WERI-Rb-1 (cell line): ENCODE measurements at regions not wholly inside any gene's neighbourhood (a gene's known extent, or its start where the extent isn't known, plus 50 kb on each side); places are given as distances from the start of the nearest gene placed in this dataset.

Source experiments
- DNase-seq: peaks from one replicate; pipeline ENCODE4 v3.0.0-alpha.2; 2020
- H3K27ac ChIP-seq: fragments of 250-450 bp; sonication (Bioruptor Pico); 2 replicates; pipeline ENCODE4 v1.5.1; 2020; ENCODE audit warnings: mild to moderate bottlenecking, moderate library complexity
- H3K27me3 ChIP-seq: fragments of 250-450 bp; sonication (Bioruptor Pico); 2 replicates; pipeline ENCODE4 v1.5.1; 2021; ENCODE audit warnings: mild to moderate bottlenecking, low read depth, moderate library complexity; ENCODE audit not compliant: insufficient read depth, severe bottlenecking
- H3K36me3 ChIP-seq: fragments of 250-450 bp; sonication (Bioruptor Pico); 2 replicates; pipeline ENCODE4 v1.5.1; 2020; ENCODE audit warnings: mild to moderate bottlenecking, moderate library complexity
- H3K4me3 ChIP-seq: 2 replicates; pipeline ENCODE4 v1.5.1; 2011; ENCODE audit warnings: low read depth, mild to moderate bottlenecking, control low read depth, low read length
- H3K9me3 ChIP-seq: fragments of 250-450 bp; sonication (Bioruptor Pico); 2 replicates; pipeline ENCODE4 v1.5.1; 2021; ENCODE audit warnings: mild to moderate bottlenecking, moderate library complexity; ENCODE audit not compliant: severe bottlenecking
- TF ChIP-seq, protein P1 (sequence below): IDR thresholded peaks from 2 replicates; pipeline ENCODE4 v1.5.1; 2011; ENCODE audit warnings: low read depth, mild to moderate bottlenecking, control low read depth, inconsistent platforms, low read length

DNA sequence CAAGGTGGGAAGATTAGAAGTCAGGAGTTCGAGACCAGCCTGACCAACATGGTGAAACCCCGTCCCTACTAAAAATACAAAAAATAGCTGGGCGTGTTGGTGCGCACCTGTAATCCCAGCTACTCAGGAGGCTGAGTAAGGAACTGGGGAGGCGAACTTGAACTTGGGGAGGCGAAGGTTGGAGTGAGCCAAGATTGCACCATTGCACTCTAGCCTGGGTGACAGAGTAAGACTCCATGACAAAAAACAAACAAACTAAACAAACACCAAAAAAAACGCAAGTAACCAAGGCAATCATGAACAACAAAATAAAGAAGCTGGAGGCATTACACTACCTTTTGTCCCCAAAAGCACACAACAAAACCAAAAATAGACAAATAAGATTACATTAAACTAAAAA, 547.3 kb upstream of the GBE1 start:
- Histone ChIP-seq H3K27me3 (no peaks in the 10 kb centered on the region), H3K27ac (no peak overlapping the region), H3K9me3 (no peaks in the 10 kb centered on the region), H3K36me3 (no peaks in the 10 kb centered on the region), H3K4me3 (no peak overlapping the region)
- TF ChIP-seq, protein P1, sequence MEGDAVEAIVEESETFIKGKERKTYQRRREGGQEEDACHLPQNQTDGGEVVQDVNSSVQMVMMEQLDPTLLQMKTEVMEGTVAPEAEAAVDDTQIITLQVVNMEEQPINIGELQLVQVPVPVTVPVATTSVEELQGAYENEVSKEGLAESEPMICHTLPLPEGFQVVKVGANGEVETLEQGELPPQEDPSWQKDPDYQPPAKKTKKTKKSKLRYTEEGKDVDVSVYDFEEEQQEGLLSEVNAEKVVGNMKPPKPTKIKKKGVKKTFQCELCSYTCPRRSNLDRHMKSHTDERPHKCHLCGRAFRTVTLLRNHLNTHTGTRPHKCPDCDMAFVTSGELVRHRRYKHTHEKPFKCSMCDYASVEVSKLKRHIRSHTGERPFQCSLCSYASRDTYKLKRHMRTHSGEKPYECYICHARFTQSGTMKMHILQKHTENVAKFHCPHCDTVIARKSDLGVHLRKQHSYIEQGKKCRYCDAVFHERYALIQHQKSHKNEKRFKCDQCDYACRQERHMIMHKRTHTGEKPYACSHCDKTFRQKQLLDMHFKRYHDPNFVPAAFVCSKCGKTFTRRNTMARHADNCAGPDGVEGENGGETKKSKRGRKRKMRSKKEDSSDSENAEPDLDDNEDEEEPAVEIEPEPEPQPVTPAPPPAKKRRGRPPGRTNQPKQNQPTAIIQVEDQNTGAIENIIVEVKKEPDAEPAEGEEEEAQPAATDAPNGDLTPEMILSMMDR = no peak
- DNase-seq = no peak

DNA sequence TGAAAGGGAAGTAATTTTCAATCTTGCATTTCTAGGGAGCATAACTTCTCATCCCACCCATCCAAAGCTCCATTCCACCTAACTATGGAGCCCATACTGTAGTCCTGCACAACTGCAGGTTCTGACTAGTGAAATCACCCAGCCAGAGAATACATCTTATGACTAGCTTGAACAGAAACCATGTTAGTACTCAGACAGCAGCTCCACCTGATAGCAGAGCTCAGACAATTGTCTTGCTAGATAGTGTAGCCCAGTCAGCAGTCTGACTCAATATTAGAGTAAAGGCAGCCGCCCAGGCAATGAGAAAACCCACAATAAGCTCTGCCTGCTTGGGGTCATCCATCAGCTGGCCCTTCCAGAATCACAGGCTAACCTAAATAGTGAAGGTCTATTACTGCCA, 544.7 kb upstream of the GBE1 start:
- H3K27ac ChIP-seq = no peak overlapping the region
- TF ChIP-seq, protein P1 = no peak
- H3K4me3 ChIP-seq = no peak overlapping the region
- DNase-seq = no peak
- no peaks in the 10 kb centered on the region for H3K36me3 ChIP-seq
- H3K27me3 ChIP-seq = no peaks in the 10 kb centered on the region
- H3K9me3 ChIP-seq = no peaks in the 10 kb centered on the region

DNA sequence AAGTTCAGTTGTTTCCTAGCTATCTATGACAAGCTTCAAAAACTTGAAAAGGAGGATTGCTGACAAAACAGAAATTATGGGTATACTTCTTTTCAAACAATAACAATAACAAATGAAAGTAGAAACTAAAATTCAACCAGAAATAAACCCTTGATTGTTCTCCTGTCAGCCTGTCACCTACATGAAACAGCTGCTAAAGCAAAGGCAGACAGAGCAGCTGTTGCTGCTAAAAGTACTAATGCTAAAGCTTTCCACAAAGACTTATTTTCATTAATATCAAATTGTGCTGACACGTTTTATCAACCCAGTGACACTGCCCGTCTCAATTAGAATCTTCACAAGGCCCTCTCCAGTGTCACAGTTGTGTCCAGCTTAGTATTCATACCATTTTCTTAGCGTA, 533.2 kb upstream of the GBE1 start:
- Histone ChIP-seq H3K9me3 (no peaks in the 10 kb centered on the region), H3K27ac (no peak overlapping the region), H3K4me3 (no peak overlapping the region), H3K27me3 (no peaks in the 10 kb centered on the region), H3K36me3 (no peaks in the 10 kb centered on the region)
- DNase-seq = no peak
- TF ChIP-seq, protein P1 = no peak

DNA sequence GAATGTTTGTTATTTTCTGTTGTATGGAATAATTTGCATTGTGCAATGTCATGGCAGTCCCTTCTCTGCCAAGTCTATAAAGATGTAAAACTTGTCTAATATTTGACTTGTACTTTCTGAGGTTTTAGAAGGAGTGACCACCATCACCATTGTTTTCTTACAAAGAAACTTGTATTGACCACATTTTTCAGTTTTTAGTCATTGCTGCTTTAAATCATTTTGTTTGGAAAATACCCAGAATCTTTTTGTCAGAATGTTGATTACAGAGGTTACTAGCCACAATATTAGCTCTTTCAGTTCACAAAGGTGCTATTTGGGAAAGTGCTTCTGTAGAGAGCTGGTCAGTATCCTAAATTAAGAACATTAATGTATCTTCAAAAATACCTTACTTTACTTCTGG, 532.4 kb upstream of the GBE1 start:
- Histone ChIP-seq H3K4me3 (no peak overlapping the region), H3K27me3 (no peaks in the 10 kb centered on the region), H3K27ac (no peak overlapping the region), H3K9me3 (no peaks in the 10 kb centered on the region), H3K36me3 (no peaks in the 10 kb centered on the region)
- DNase-seq = no peak
- TF ChIP-seq, protein P1 = no peak

DNA sequence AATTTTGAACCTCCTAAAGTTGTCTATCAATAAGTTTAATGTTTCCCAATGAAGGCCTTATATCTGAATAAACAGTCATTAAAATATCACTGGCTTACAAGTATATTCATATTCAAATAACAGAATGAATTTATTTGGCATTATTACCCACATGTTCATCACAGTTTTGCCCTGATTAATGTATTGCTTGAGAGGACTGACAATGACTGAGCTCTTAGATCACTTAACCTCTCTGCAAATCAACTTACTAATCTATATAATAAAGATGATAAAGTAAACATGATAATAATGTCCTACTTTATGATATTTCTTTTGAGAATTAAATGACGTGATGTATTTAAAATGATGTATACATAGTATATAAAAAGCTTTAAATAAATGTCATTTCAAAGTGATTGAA, 532.0 kb upstream of the GBE1 start:
- TF ChIP-seq, protein P1 = no peak
- H3K27me3 ChIP-seq = no peaks in the 10 kb centered on the region
- no peak for DNase-seq
- H3K27ac ChIP-seq = no peak overlapping the region
- no peak overlapping the region for H3K4me3 ChIP-seq
- H3K36me3 ChIP-seq = no peaks in the 10 kb centered on the region
- H3K9me3 ChIP-seq = no peaks in the 10 kb centered on the region

DNA sequence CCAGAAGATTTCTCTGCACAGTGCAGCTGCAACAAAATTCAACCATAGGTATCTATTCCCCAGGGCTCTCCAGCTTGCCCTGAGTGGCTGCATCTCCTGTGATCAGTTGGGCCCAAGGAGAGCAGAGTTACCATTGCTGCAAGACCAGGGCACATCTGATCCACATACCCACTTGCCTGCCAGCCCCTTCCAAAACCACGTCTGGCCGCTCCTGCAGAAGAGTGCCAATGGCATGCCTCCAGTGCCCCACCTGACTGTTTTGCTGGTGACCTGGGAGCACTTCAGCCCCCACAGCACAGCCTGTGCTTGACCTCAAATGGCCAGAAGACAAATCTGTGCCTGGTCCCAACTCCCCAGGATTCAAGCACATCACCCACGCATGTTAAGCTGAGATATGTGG, 526.1 kb upstream of the GBE1 start:
- H3K4me3 ChIP-seq = no peak overlapping the region
- no peaks in the 10 kb centered on the region for H3K9me3 ChIP-seq
- TF ChIP-seq, protein P1 = no peak
- no peaks in the 10 kb centered on the region for H3K27me3 ChIP-seq
- no peak overlapping the region for H3K27ac ChIP-seq
- no peak for DNase-seq
- H3K36me3 ChIP-seq = no peaks in the 10 kb centered on the region
